HepG2 (cell line): ENCODE measurements at regions not wholly inside any gene's neighbourhood (a gene's known extent, or its start where the extent isn't known, plus 50 kb on each side); places are given as distances from the start of the nearest gene placed in this dataset.

Experiments
- ATAC-seq: fragments of 200-7000 bp; cut with Tn5 transposase; 3 replicates; pipeline ENCODE4 v1.9.1; 2020; ENCODE audit warnings: mild to moderate bottlenecking, moderate library complexity
- BruUV-seq: library from RNA; stranded (reverse); fragments of 400-500 nt; replicated peaks from 2 replicates; lab custom pipeline; 2021; lab: Mats Ljungman, UMichigan
- CTCF ChIA-PET: fragments of 300-600 bp; formaldehyde crosslinking; extraction: SDS; loops from one replicate; lab custom pipeline; 2021; ENCODE audit warnings: low total read pairs, inconsistent platforms, low intra/inter-chr PET ratio; lab: Yijun Ruan, JAX
- POLR2A ChIA-PET: fragments of 350-600 bp; sonication (Branson Sonifier 250); formaldehyde crosslinking; loops from one replicate; lab custom pipeline; 2020; ENCODE audit warnings: antibody characterized with exemption, inconsistent platforms; lab: Yijun Ruan, JAX
- DNase-seq: peaks from one replicate; pipeline ENCODE4 v3.0.0-alpha.2; 2015; ENCODE audit warnings: low spot score
- FAIRE-seq: peaks from 3 replicates; lab custom pipeline; 2011; peaks lifted over from hg19 to GRCh38; lab: Jason Lieb, UNC
- H2AFZ ChIP-seq: one replicate; pipeline ENCODE4 v1.6.1; 2011; ENCODE audit warnings: low read length, inconsistent platforms
- H3K27ac ChIP-seq: fragments of 300-600 bp; 3 replicates; pipeline ENCODE4 v1.8.0; 2011; ENCODE audit warnings: mixed run types, mild to moderate bottlenecking, mixed read lengths, low read length, inconsistent platforms; ENCODE audit not compliant: insufficient read depth; ENCODE audit errors: extremely low read length
- H3K27me3 ChIP-seq, 2 experiments: fragments of 200-600 bp in 1 of 2; 2 replicates in 1 of 2; 3 replicates in 1 of 2; pipeline versions ENCODE4 v1.6.0 to v1.8.0; 2011; ENCODE audit warnings: low read length in 2 of 2, mild to moderate bottlenecking in 2 of 2, moderate library complexity in 2 of 2, inconsistent platforms in 1 of 2; ENCODE audit not compliant: insufficient read depth in 2 of 2, control insufficient read depth in 1 of 2
- H3K36me3 ChIP-seq, 2 experiments: fragments of 200-600 bp in 1 of 2; replicated peaks in 1 of 2; 2 replicates in 1 of 2; 3 replicates in 1 of 2; pipeline versions ENCODE4 v1.5.1 to v1.8.0; 2011; ENCODE audit warnings: low read length in 2 of 2, inconsistent platforms in 1 of 2; ENCODE audit not compliant: insufficient read depth in 2 of 2, control insufficient read depth in 1 of 2
- H3K4me1 ChIP-seq: 2 replicates; pipeline ENCODE4 v1.5.1; 2012; ENCODE audit warnings: low read length, inconsistent platforms; ENCODE audit not compliant: insufficient read depth
- H3K4me2 ChIP-seq: 2 replicates; pipeline ENCODE4 v1.6.0; 2011; ENCODE audit warnings: low read depth, low read length, inconsistent platforms
- H3K4me3 ChIP-seq, 3 experiments: fragments of 200-600 bp in 1 of 3; sonication (generic), shearing (Covaris generic) in 1 of 3; replicated peaks in 1 of 3; 2 replicates each; pipeline ENCODE4 v1.5.1; 2011 to 2016; ENCODE audit warnings: low read length in 3 of 3, inconsistent platforms in 2 of 3, low read depth in 2 of 3, mild to moderate bottlenecking in 2 of 3, control low read depth in 1 of 3, mixed read lengths in 1 of 3; ENCODE audit not compliant: insufficient read depth in 1 of 3
- H3K79me2 ChIP-seq: one replicate; pipeline ENCODE4 v1.6.1; 2011; ENCODE audit warnings: low read length, inconsistent platforms; ENCODE audit not compliant: insufficient read depth
- H3K9ac ChIP-seq: 2 replicates; pipeline ENCODE4 v1.6.0; 2011; ENCODE audit warnings: mild to moderate bottlenecking, low read depth, low read length, inconsistent platforms; ENCODE audit not compliant: insufficient read depth
- H3K9me3 ChIP-seq: 2 replicates; pipeline ENCODE4 v1.5.1; 2012; ENCODE audit warnings: mild to moderate bottlenecking, low read length
- H4K20me1 ChIP-seq: 2 replicates; pipeline ENCODE4 v1.6.0; 2011; ENCODE audit warnings: inconsistent platforms, mild to moderate bottlenecking, low read length, moderate library complexity; ENCODE audit not compliant: insufficient read depth
- AHR ChIP-seq: IDR thresholded peaks from 2 replicates; pipeline ENCODE4 v1.6.1; 2018; ENCODE audit warnings: missing genetic modification reagents, missing compliant biosample characterization
- CEBPB ChIP-seq: IDR thresholded peaks from 2 replicates; pipeline ENCODE4 v1.6.1; 2011; ENCODE audit warnings: low read depth, low read length, improper control_type of control experiment, borderline replicate concordance
- EED ChIP-seq: sonication (generic); formaldehyde crosslinking; IDR thresholded peaks from 2 replicates; pipeline ENCODE4 v1.5.0; 2020; ENCODE audit warnings: mild to moderate bottlenecking, missing genetic modification reagents
- FOXA1 ChIP-seq, 2 experiments: fragments of 450-650 bp in 1 of 2; sonication (generic) in 1 of 2; formaldehyde crosslinking in 1 of 2; IDR thresholded peaks; 2 replicates each; pipeline versions ENCODE4 v1.4.0 to v1.6.1; 2016 to 2020; ENCODE audit warnings: missing genetic modification reagents in 1 of 2
- GATA4 ChIP-seq: sonication (generic); IDR thresholded peaks from 2 replicates; pipeline ENCODE4 v1.6.1; 2016; ENCODE audit warnings: antibody characterized with exemption, low read depth, borderline replicate concordance
- GATAD2A ChIP-seq: IDR thresholded peaks from 2 replicates; pipeline ENCODE4 v1.6.1; 2016
- HNRNPL ChIP-seq: fragments of 200-400 bp; formaldehyde crosslinking; IDR thresholded peaks from 2 replicates; pipeline ENCODE4 v1.6.1; 2017; ENCODE audit warnings: mild to moderate bottlenecking, low read depth, low read length
- JDP2 ChIP-seq: sonication (generic); formaldehyde crosslinking; IDR thresholded peaks from 2 replicates; pipeline ENCODE4 v1.8.1; 2022; ENCODE audit warnings: missing genetic modification reagents, borderline replicate concordance
- KLF12 ChIP-seq: sonication (generic); formaldehyde crosslinking; IDR thresholded peaks from 2 replicates; pipeline ENCODE4 v1.4.0; 2020; ENCODE audit warnings: missing genetic modification reagents, borderline replicate concordance
- MLLT10 ChIP-seq: sonication (generic); formaldehyde crosslinking; IDR thresholded peaks from 2 replicates; pipeline ENCODE4 v1.4.0; 2020; ENCODE audit warnings: missing genetic modification reagents
- MTA3 ChIP-seq: sonication (generic); formaldehyde crosslinking; IDR thresholded peaks from 2 replicates; pipeline ENCODE4 v1.4.0; 2020; ENCODE audit warnings: missing genetic modification reagents
- NFYB ChIP-seq: sonication (generic); formaldehyde crosslinking; IDR thresholded peaks from 2 replicates; pipeline ENCODE4 v1.4.0; 2020; ENCODE audit warnings: missing genetic modification reagents
- NR3C1 ChIP-seq: sonication (generic); formaldehyde crosslinking; IDR thresholded peaks from 2 replicates; pipeline ENCODE4 v1.4.0; 2020; ENCODE audit warnings: missing genetic modification reagents
- REPIN1 ChIP-seq: sonication (generic); formaldehyde crosslinking; IDR thresholded peaks from 2 replicates; pipeline ENCODE4 v1.8.0; 2022; ENCODE audit warnings: missing genetic modification reagents, low read depth, mild to moderate bottlenecking, borderline replicate concordance
- SP140L ChIP-seq: sonication (generic); formaldehyde crosslinking; IDR thresholded peaks from 2 replicates; pipeline ENCODE4 v1.4.0; 2020; ENCODE audit warnings: missing genetic modification reagents, borderline replicate concordance
- TCF12 ChIP-seq, 2 experiments: fragments of 450-650 bp in 1 of 2; sonication (generic) in 1 of 2; formaldehyde crosslinking in 1 of 2; IDR thresholded peaks; 2 replicates each; pipeline versions ENCODE4 v1.6.1 to v1.8.0; 2017 to 2022; ENCODE audit warnings: antibody characterized with exemption in 1 of 2, mild to moderate bottlenecking in 1 of 2, missing genetic modification reagents in 1 of 2, moderate library complexity in 1 of 2
- YEATS4 ChIP-seq: sonication (generic); formaldehyde crosslinking; IDR thresholded peaks from 2 replicates; pipeline ENCODE4 v1.4.0; 2020; ENCODE audit warnings: missing genetic modification reagents, borderline replicate concordance
- ZNF20 ChIP-seq: sonication (generic); formaldehyde crosslinking; IDR thresholded peaks from 2 replicates; pipeline ENCODE4 v1.4.0; 2020; ENCODE audit warnings: mild to moderate bottlenecking, moderate library complexity, missing genetic modification reagents
- ZNF44 ChIP-seq: sonication (generic); formaldehyde crosslinking; IDR thresholded peaks from 2 replicates; pipeline ENCODE4 v1.5.1; 2020; ENCODE audit warnings: mild to moderate bottlenecking, missing genetic modification reagents
- ZNF75D ChIP-seq: sonication (generic); formaldehyde crosslinking; IDR thresholded peaks from 2 replicates; pipeline ENCODE4 v1.8.1; 2023; ENCODE audit warnings: missing genetic modification reagents, mild to moderate bottlenecking, borderline replicate concordance
- WGBS: methylation state at CpG from one replicate; pipeline ENCODE4 v1.1.6; 2017; ENCODE audit warnings: low lambda C conversion rate; 5-methylcytosine and 5-hydroxymethylcytosine counted together
- in situ Hi-C: cut with HindIII; loops from 2 replicates; pipeline ENCODE4 v1.10.0; 2017; ENCODE audit warnings: low pct_unique_long_range_greater_than_20kb; ENCODE audit not compliant: extremely low pct_ligation_motif_present
- intact Hi-C: fragments of 100-400 bp; cut with micrococcal nuclease; formaldehyde crosslinking; loops from one replicate; pipeline ENCODE4 v1.10.0; 2022; ENCODE audit not compliant: unreplicated experiment

- Histone ChIP-seq H3K4me2 (no peak overlapping the region), H3K27me3 (no peaks in the 10 kb centered on the region), H2AFZ (no peak overlapping the region), H3K79me2 (no peaks in the 10 kb centered on the region), H3K27ac (no peak overlapping the region), H3K9me3 (no peaks in the 10 kb centered on the region), H3K36me3 (no peaks in the 10 kb centered on the region), H3K4me1 (no peaks in the 10 kb centered on the region), H3K4me3 (no peak overlapping the region), H3K9ac (no peak overlapping the region), H4K20me1 (no peaks in the 10 kb centered on the region)
- no peak for DNase-seq
- 0% methylated on average over 1 of the region's 4 CpGs for WGBS
- intact Hi-C loops (no loop called here), in situ Hi-C loops (no loop called here)
- TF ChIP-seq MLLT10 (no peak), HNRNPL (no peak)
- ChIA-PET CTCF (no interaction called here), POLR2A (no interaction called here)
- no peak for FAIRE-seq
- no peak for ATAC-seq
- BruUV-seq = no TSS peak
These were observed 547.4 kb downstream of the ZWINT start for GRCh38 chr10:55813451-55814170.

GRCh38 chr10:55803055-55803454 lies 558.0 kb downstream of the ZWINT start:
- Histone ChIP-seq H4K20me1 (no peaks in the 10 kb centered on the region), H3K9ac (no peak overlapping the region), H3K27me3 (no peaks in the 10 kb centered on the region), H3K4me2 (no peak overlapping the region), H3K79me2 (no peaks in the 10 kb centered on the region), H3K9me3 (no peaks in the 10 kb centered on the region), H3K4me1 (no peaks in the 10 kb centered on the region), H3K36me3 (no peaks in the 10 kb centered on the region), H3K27ac (no peak overlapping the region), H3K4me3 (no peak overlapping the region), H2AFZ (no peak overlapping the region)
- TF ChIP-seq ZNF20 (CRISPR knock-in tag) = no peak
- TF ChIP-seq MTA3 (CRISPR knock-in tag) = no peak
- TF ChIP-seq FOXA1 (IDR thresholded peaks at IDR 0.05) = no peak
- TF ChIP-seq FOXA1 (CRISPR knock-in tag; IDR thresholded peaks at IDR 0.05) = no peak
- TF ChIP-seq AHR = no peak
- TF ChIP-seq EED (CRISPR knock-in tag) = no peak
- no peak for TF ChIP-seq CEBPB
- TF ChIP-seq REPIN1 (CRISPR knock-in tag) = no peak
- TF ChIP-seq SP140L (CRISPR knock-in tag) = no peak
- TF ChIP-seq JDP2 = no peak
- TF ChIP-seq NFYB (CRISPR knock-in tag) = no peak
- no peak for TF ChIP-seq TCF12 (IDR thresholded peaks at IDR 0.05)
- no peak for TF ChIP-seq TCF12 (CRISPR knock-in tag; IDR thresholded peaks at IDR 0.05)
- TF ChIP-seq ZNF75D (CRISPR knock-in tag) = no peak
- TF ChIP-seq NR3C1 (CRISPR knock-in tag) = no peak
- TF ChIP-seq GATAD2A (CRISPR knock-in tag) = no peak
- no peak for TF ChIP-seq YEATS4 (CRISPR knock-in tag)
- TF ChIP-seq GATA4 = no peak
- no peak for TF ChIP-seq KLF12 (CRISPR knock-in tag)
- TF ChIP-seq ZNF44 (CRISPR knock-in tag) = no peak
- FAIRE-seq = no peak
- in situ Hi-C loops (no loop called here), intact Hi-C loops (no loop called here)
- no TSS peak for BruUV-seq
- ATAC-seq = no peak
- CTCF ChIA-PET = no interaction called here
- no peak for DNase-seq
- POLR2A ChIA-PET = no interaction called here
